NCI-H345 treated with DMSO at 0.1 percent for 48 hours (cell line): ENCODE measurements at regions not wholly inside any gene's neighbourhood (a gene's known extent, or its start where the extent isn't known, plus 50 kb on each side); places are given as distances from the start of the nearest gene placed in this dataset.

Source experiments
- DNase-seq: peaks from one replicate; lab custom pipeline; 2025; ENCODE audit not compliant: unreplicated experiment; lab: John Stamatoyannopoulos, UW

- DNase-seq = no peak
These were observed 942.6 kb downstream of the KCNJ2 start for GRCh38 chr17:71111934-71112333.

- DNase-seq = no peak
These were observed 944.0 kb downstream of the KCNJ2 start for GRCh38 chr17:71113347-71113746.

DNA sequence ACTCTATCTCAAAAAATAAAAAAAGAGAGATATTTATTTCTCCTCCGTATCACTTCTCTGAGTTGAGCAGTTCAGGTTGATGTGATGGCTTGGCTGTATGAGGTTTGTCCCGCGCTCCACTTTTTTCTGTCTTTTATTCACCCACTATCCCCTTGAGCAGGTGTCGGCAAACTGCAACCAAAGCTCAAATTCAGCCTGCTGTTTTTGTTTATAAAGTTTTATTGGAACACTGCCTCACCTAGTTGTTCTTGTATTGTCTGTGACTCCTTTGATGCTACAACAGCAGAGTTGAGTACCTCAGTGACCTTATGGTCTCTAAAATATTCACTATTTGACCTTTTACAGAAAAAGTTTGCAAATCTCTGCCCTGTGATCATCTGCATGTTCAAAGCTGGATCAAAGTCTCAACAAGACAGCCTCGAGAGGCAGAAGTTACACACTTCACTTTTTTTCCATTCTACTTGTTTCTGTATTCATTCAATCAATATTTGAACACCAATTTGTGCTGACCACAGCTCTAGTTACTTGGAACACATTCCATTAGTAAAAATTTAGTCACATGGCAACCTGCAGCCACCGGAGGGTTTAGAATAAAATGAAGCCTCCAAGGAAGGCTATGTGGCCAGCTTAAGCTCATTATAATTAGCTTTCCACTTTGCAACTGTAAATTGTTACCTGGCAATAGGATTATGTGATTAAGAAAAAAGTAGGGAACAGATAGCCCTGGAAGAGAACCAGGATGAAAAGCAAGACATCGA is 945.8 kb downstream of the KCNJ2 start:
- DNase-seq = no peak

GRCh38 chr17:71115669-71115972 is 946.3 kb downstream of the KCNJ2 start:
- no peak for DNase-seq

DNA sequence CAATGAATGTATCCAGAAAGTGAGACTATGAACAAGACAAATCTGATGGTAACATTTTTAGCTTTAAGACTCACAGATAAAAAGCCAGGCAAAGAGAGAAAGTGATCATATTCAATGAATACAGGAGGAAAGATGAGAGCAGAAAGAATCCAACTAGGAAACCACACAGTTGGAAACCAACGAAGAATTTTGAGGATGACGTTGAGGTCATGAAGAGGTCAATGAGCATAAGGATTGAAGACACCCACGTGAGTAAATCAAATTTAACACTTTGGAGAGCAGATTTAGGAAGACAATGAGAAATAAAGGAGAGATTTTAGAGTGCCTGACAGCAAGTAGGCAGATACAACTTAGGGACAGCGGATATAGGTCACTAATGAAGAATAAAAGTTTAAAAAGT is 948.1 kb downstream of the KCNJ2 start:
- no peak for DNase-seq

GRCh38 chr17:71118039-71118438 is 948.7 kb downstream of the KCNJ2 start:
- DNase-seq = peak; percentile 17

DNA sequence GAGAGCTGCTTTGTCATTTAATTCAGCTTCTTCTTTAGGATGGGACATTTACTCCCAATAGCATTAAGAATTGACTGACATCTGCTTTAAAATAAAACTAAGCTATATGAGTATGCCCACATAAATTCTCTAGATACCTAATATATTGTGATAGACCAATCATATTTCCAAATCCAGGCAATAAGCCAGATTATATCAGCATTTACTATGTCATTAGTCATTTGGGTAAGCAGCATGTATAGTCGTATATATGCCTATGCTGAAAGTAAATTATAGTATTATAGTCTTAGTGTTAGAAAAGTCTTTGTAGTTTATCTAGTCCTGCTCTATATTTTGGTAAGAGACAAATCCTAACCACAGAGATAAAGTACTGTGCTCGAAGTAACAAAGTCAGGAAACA is 958.1 kb downstream of the KCNJ2 start:
- no peak for DNase-seq

GRCh38 chr17:71142333-71142732 is 973.0 kb downstream of the KCNJ2 start:
- no peak for DNase-seq

- no peak for DNase-seq
These were observed 975.3 kb upstream of the SOX9 start for GRCh38 chr17:71145486-71145885.

- DNase-seq = no peak
These were observed 972.9 kb upstream of the SOX9 start for GRCh38 chr17:71147906-71148305.

DNA sequence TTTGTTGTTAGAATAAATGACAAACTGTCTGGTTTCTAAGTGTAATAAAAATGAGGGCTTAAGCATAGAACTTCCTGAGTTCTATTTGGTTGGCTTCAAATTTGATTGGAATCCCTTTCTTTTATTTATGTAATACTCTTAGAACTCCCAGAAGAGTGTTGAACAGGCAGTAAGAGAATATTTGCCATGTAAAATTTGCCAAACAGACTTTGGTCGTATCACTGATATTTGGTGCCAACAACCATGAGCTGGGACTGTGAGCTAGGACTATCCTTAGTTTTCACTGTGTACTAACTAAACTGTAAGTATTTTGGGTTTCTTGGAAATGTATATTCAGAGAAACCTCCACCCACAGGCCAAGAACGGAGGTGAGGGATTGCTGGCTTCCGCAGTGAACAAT is 971.2 kb upstream of the SOX9 start:
- DNase-seq = no peak

- no peak for DNase-seq
These were observed 963.5 kb upstream of the SOX9 start for GRCh38 chr17:71157297-71157696.

DNA sequence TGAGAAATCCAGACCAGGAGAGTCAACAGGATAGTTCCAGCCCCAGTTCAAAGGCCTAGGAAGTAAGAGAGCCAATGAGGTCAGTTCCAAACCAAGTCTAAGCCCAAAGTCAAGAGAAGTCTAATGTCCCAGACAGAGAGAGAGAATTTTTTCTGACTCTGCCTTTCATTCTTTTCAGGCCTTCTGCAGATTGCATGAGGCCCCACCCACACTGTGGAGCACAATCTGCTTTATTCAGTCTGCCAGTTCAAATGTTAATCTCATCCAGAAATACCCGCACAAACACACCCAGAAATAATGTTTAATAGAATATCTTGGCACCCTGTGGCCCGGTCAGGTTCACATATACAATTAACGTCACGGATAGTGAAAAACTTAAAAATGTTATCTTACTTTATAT is 962.4 kb upstream of the SOX9 start:
- no peak for DNase-seq

DNA sequence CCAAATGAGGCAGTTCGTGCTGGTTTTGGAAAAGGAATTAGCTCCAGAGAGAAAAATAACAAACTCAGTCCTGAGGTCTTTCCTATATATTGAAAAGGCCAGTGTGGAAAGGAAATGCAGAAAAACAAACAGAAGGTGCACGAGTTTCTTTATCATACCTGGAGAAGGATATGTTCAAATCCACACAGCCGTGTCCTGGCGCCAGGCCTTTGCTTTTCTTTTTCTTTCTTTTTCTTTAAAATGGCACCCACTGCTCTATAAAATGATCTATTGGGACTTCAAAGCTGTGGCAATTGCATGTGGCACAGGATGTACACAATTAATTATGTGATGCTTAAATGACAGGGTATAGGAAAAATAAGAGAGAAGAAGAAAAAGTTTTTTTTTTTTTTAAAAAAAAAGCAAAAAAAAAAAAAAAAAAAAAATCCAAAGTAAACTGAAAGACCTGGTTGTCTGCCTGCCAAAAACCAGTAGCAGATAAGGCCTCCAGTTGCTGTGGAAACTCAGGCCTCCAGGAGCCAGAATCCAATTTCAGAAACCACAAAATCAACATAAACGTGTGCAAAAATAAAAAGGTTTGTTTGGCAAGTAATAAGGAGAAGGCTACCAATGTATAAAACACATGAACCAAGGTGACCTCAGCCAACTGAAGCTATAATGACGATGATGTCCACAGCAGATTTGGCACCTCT is 957.6 kb upstream of the SOX9 start:
- peak; percentile 37 for DNase-seq

DNA sequence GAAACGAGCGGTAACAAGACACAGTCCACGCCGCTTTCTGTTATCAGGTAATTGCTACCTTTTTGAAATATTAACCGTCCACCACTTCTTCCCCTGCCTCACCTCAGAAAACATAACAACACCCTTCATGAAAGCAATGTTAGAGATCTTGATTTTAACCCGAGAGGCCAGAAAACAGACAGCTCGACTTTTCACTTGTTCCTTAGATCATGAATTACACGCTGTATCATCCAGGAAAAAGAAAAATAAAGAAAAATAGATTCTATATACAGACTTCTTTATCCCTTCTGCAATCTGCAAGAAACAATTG is 957.1 kb upstream of the SOX9 start:
- no peak for DNase-seq

DNA sequence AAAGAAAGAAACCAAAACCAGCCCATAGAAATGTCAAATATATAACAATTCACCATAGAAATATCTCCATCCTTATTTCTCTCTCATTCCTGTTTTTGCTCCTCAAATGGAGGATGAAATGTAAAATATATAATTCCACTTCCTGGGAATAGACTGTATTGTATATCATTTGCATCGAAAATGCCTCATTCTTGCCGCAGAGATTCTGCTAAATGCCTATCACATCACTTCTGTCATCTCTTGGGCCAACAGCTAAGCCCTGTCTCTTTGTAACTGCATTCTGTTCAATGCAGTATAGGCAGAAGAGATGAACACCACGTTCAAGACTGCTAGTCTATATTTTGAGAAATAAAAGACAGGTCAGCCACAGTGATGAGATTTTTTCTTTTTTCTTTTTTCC is 956.3 kb upstream of the SOX9 start:
- no peak for DNase-seq

- DNase-seq = no peak
These were observed 954.5 kb upstream of the SOX9 start for GRCh38 chr17:71166311-71166710.

GRCh38 chr17:71168053-71168741 is 952.6 kb upstream of the SOX9 start:
- no peak for DNase-seq

- no peak for DNase-seq
These were observed 950.8 kb upstream of the SOX9 start for GRCh38 chr17:71170070-71170469.

GRCh38 chr17:71171270-71171669 is 949.5 kb upstream of the SOX9 start:
- DNase-seq = no peak

DNA sequence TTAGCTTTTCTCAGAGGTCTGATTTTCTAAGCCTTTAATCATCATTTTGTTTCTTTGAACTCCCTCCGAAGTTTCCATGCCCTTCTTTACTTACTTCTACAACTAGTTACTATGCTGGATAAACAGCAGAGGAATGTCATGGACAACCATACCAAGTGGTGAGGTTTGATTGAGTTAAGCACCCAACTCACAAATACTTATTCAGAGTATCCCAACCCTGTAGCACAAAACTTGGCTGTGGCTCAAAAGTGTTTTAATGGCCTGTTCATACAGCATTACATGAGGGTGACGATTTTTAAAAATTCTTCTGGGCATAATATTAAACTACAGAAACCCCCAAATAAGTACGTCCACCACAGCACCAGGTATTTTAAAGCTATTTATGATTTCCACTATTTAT is 946.8 kb upstream of the SOX9 start:
- DNase-seq = no peak

DNA sequence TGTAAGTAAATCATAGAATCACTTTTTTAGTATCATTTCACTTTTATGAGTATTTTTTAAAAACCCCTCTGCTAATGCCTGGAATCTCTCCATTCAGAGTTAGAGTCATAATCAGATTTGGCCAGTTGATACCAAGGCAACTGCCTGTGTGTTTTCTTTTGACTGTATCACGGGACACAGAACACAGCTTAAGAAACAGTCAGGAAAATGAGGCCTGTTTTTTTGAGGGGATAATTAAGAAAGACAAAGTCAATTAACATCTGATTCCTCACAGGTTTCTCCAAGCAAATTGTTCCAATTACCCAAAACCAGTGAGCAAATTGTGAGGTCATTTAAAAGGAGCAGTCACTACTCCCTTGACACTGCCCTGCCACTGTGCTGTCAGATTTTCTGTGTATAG is 944.5 kb upstream of the SOX9 start:
- DNase-seq = no peak
